Kidney (tissue), 13 donors: ENCODE measurements at regions not wholly inside any gene's neighbourhood (a gene's known extent, or its start where the extent isn't known, plus 50 kb on each side); places are given as distances from the start of the nearest gene placed in this dataset.

Source experiments
- DNase-seq, 5 donors: peaks; one replicate each; pipeline ENCODE4 v3.0.0-alpha.2; 2013 to 2020
- FAIRE-seq: peaks from 2 replicates; lab custom pipeline; 2012; peaks lifted over from hg19 to GRCh38; lab: Jason Lieb, UNC
- H3K27ac ChIP-seq, 2 donors: one replicate each; pipeline ENCODE4 v1.7.0; 2013; ENCODE audit warnings: low read depth in 2 of 2, low read length in 2 of 2, inconsistent platforms in 1 of 2
- H3K27me3 ChIP-seq: one replicate; pipeline ENCODE4 v1.7.1; 2013; ENCODE audit warnings: low read length, inconsistent platforms; ENCODE audit not compliant: control insufficient read depth, insufficient read depth
- H3K36me3 ChIP-seq, 3 donors: one replicate each; pipeline versions ENCODE4 v1.7.0 to v1.7.1; 2013; ENCODE audit warnings: low read length in 3 of 3, control low read depth in 1 of 3, inconsistent platforms in 1 of 3; ENCODE audit not compliant: insufficient read depth in 3 of 3, control insufficient read depth in 2 of 3
- H3K4me1 ChIP-seq, 3 donors: one replicate each; pipeline versions ENCODE4 v1.7.0 to v1.7.1; 2013; ENCODE audit warnings: low read length in 3 of 3, inconsistent platforms in 1 of 3, low read depth in 1 of 3; ENCODE audit not compliant: control insufficient read depth in 2 of 3, insufficient read depth in 2 of 3
- H3K4me3 ChIP-seq, 3 donors: one replicate each; pipeline versions ENCODE4 v1.7.0 to v1.8.1; 2013; ENCODE audit warnings: low read length in 3 of 3, control low read depth in 1 of 3, inconsistent platforms in 1 of 3
- H3K9ac ChIP-seq, 3 donors: one replicate each; pipeline versions ENCODE4 v1.7.0 to v1.7.1; 2013; ENCODE audit warnings: low read length in 3 of 3, control low read depth in 1 of 3, inconsistent platforms in 1 of 3
- H3K9me3 ChIP-seq, 3 donors: one replicate each; pipeline versions ENCODE4 v1.7.0 to v1.7.1; 2013; ENCODE audit warnings: low read length in 3 of 3, control low read depth in 1 of 3, inconsistent platforms in 1 of 3; ENCODE audit not compliant: control insufficient read depth in 2 of 3, insufficient read depth in 1 of 3
- CTCF ChIP-seq: IDR thresholded peaks from 3 replicates; pipeline ENCODE4 v1.5.1; 2012; ENCODE audit warnings: mild to moderate bottlenecking, moderate library complexity, borderline replicate concordance; ENCODE audit not compliant: insufficient read depth; ENCODE audit errors: extremely low read depth
- intact Hi-C: fragments of 100-400 bp; cut with DNase I; formaldehyde crosslinking; loops from one replicate; pipeline ENCODE4 v1.11.1; 2022
- donor health status: control.
- donor health status: control.
- donor health status: control.
- donor health status: control.
- donor health status: control.
- donor health status: DM: yes; HTN: yes; CAD: no.
- donor health status: Normal renal cell carcinoma (clear cell type).

- no peaks in the 10 kb centered on the region for H3K4me1 ChIP-seq
- FAIRE-seq (no peak), DNase-seq (peak in 1 of 5 donors; percentile 33)
- H3K27ac ChIP-seq: no peak overlapping the region
- H3K9me3 ChIP-seq: no peaks in the 10 kb centered on the region
- no peak overlapping the region for H3K4me3 ChIP-seq
- intact Hi-C loops: no loop called here
- H3K36me3 ChIP-seq: no peaks in the 10 kb centered on the region
- no peak for TF ChIP-seq CTCF
- H3K27me3 ChIP-seq: no peaks in the 10 kb centered on the region
- H3K9ac ChIP-seq: no peak overlapping the region
Measured at GRCh38 chr15:63452552-63453136, 51.7 kb upstream of the USP3 start.

GRCh38 chr15:63453186-63453905 is 51.0 kb upstream of the USP3 start:
- Histone ChIP-seq H3K4me3 (no peak overlapping the region), H3K36me3 (no peaks in the 10 kb centered on the region), H3K4me1 (no peaks in the 10 kb centered on the region), H3K27me3 (no peaks in the 10 kb centered on the region), H3K9ac (no peak overlapping the region), H3K9me3 (no peaks in the 10 kb centered on the region), H3K27ac (no peak overlapping the region)
- intact Hi-C loops: no loop called here
- no peak for DNase-seq
- TF ChIP-seq CTCF: no peak
- FAIRE-seq: no peak

- TF ChIP-seq CTCF: no peak
- H3K4me1 ChIP-seq: no peaks in the 10 kb centered on the region
- intact Hi-C loops: no loop called here
- DNase-seq (no peak), FAIRE-seq (no peak)
- H3K36me3 ChIP-seq: no peaks in the 10 kb centered on the region
- H3K27ac ChIP-seq: no peak overlapping the region
- no peak overlapping the region for H3K9ac ChIP-seq
- no peaks in the 10 kb centered on the region for H3K9me3 ChIP-seq
- no peak overlapping the region for H3K4me3 ChIP-seq
- no peaks in the 10 kb centered on the region for H3K27me3 ChIP-seq
Measured at GRCh38 chr15:63454503-63455211, 49.7 kb upstream of the USP3 start.
